HG03354 (cell line): ENCODE measurements at regions not wholly inside any gene's neighbourhood (a gene's known extent, or its start where the extent isn't known, plus 50 kb on each side); places are given as distances from the start of the nearest gene placed in this dataset.

Experiments used
- ATAC-seq: cut with Tn5 transposase; IDR thresholded peaks from one replicate; pipeline ENCODE4 v1.9.1; 2021; ENCODE audit warnings: mild to moderate bottlenecking; ENCODE audit not compliant: unreplicated experiment, poor library complexity, severe bottlenecking

DNA sequence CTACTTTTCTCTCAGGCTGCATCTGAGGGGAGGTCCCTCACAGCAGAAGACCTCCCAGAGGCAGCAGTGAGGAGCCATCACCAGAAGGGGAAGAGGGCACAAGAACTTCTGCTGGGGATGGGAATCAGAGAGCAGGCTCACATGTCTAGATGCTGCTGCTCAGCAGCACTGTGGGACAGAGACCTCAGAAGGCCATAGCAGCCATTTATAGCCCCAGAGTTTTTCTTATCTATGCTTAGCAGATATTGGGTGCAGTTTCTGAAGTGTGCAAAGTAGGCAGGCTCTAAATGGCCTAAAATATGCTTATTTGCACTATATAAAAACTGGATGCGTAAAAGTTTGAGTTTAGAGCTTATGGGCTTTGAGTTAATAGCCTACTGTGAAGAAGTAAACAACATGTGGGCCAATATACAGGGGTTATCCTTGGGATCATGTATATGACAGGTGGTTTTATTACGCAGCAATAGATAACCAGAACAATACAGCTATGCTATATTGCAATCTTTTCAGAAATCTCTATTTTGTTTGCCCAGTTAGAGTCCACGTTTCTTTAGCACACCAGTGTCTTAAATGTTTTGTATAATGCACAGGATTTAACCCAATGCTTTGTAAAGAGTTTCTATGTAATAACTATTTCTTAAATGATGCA lies 60.2 kb upstream of the TMEM244 start:
- ATAC-seq, result no peak

DNA sequence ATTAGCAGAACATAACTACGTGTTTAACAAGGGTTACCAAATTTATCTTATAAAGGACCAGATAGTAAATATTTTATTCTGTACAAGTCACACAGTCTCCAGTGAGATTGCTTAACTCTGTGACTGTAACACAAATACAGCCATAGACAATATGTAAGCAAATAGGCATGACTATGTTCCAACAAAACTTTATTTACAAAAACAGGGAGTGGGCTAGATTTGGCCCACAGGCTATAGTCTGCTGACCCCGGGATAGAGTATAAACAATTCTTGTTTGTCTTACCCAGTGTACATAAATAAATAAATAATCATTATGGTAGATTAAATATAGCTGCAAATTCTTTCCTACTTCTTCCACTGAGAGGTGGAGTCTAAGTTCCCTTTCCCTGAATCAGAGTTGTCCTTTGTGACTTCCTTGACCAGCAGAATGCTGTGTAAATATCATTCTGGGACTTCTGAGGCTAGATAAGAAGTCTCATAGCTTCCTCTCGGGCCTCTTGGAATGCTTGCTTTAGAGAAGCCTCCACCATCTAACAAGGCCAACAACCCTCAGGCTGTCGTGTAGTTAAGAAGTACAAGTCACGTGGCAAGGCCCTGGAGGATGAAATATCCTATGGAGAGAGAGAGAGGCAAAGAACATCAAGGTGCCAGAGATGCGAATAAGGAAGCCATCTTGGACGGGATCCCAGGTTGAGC lies 59.1 kb upstream of the TMEM244 start:
- no peak for ATAC-seq

DNA sequence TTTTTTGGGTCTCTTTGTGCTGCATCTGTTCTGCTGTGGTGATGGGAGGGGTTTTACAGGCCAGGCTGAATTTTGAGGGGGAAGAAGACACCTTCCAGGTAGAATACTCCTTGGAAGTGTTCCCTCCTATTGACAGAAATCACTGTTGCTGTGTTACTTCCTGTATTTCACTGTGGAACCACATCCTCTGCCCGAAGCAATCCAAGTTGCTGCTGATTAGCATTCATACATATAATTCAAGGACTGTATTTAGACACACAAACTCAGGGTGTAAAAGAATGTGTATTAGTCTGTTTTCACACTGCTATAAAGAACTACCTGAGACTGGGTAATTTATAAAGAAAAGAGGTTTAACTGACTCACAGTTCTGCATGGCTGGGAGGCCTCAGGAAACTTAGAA lies 50.6 kb upstream of the TMEM244 start:
- no peak for ATAC-seq
